ENCODE measurements at regions not wholly inside any gene's neighbourhood (a gene's known extent, or its start where the extent isn't known, plus 50 kb on each side); places are given as distances from the start of the nearest gene placed in this dataset.

DNA sequence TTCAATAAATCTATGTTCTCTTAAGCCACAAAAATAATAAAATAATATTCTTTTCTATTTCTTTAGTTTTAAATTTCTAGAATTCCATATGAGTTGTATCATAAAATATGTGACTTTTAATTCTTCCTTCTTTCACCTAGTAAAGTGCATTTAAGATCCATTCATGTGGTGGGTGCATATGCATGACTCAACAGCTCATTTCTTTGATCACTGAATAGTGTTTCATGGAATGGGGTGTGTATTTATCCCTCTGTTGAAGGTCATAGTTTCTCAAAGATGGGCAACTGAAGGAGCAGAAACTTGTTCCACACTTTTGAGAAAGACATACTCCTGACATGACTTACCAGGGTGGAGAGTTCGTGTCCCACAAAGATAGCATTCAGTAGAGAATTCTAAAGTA, 1230.3 kb upstream of the AGA start:
- no peak for ATAC-seq
- Histone ChIP-seq H3K27ac (no peak overlapping the region), H3K4me1 (no peaks in the 10 kb centered on the region), H3K36me3 (no peaks in the 10 kb centered on the region), H3K4me3 (no peak overlapping the region), H3K9me3 (peaks cover 0 to 9% of the 10 kb centered on the region in 2 donors), H3K27me3 (no peaks in the 10 kb centered on the region)
- no peak for DNase-seq
- intact Hi-C loops (cut with DNase I) = no loop called here
- no peak for TF ChIP-seq CTCF (IDR thresholded peaks at IDR 0.05)

- Histone ChIP-seq H3K36me3 (no peaks in the 10 kb centered on the region), H3K4me3 (no peak overlapping the region), H3K9me3 (peaks cover 0 to 7% of the 10 kb centered on the region in 2 donors), H3K4me1 (no peaks in the 10 kb centered on the region), H3K27ac (no peak overlapping the region), H3K27me3 (no peaks in the 10 kb centered on the region)
- ATAC-seq = no peak
- intact Hi-C loops (cut with DNase I) = no loop called here
- DNase-seq = no peak
- no peak for TF ChIP-seq CTCF (IDR thresholded peaks at IDR 0.05)
These were observed 1239.6 kb upstream of the AGA start for GRCh38 chr4:178681871-178682270.

DNA sequence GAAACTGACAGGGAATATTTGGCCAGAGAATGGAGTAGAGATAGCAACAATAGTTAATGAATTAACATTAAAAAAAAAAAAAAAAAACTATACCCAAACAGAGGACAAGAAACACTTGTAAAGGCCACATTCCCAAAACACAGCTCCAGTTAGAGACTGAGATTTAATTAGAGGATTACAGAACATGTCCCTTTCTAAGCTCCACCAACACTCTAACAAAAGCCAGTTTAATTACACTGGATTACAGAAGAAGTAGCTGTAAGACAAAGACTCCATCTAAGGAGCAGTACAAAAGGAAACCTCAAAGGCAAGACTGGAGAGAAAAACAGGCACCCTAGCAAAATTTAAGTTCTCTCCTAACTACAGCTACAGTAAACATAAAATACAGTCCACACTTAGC, 1247.7 kb upstream of the AGA start:
- intact Hi-C loops (cut with DNase I) = no loop called here
- no peak overlapping the region for H3K4me3 ChIP-seq
- DNase-seq (no peak), ATAC-seq (no peak)
- peaks cover 0 to 9% of the 10 kb centered on the region in 2 donors for H3K9me3 ChIP-seq
- H3K27ac ChIP-seq = no peak overlapping the region
- H3K36me3 ChIP-seq = no peaks in the 10 kb centered on the region
- H3K4me1 ChIP-seq = no peaks in the 10 kb centered on the region
- no peak for TF ChIP-seq CTCF (IDR thresholded peaks at IDR 0.05)
- H3K27me3 ChIP-seq = no peaks in the 10 kb centered on the region

- peaks cover 0 to 2% of the 10 kb centered on the region in 2 donors for H3K9me3 ChIP-seq
- DNase-seq (no peak), ATAC-seq (no peak)
- intact Hi-C loops (cut with DNase I) = no loop called here
- H3K27ac ChIP-seq = no peak overlapping the region
- TF ChIP-seq CTCF (IDR thresholded peaks at IDR 0.05) = no peak
- no peaks in the 10 kb centered on the region for H3K27me3 ChIP-seq
- no peaks in the 10 kb centered on the region for H3K4me1 ChIP-seq
- no peak overlapping the region for H3K4me3 ChIP-seq
- H3K36me3 ChIP-seq = no peaks in the 10 kb centered on the region
These were observed 1251.6 kb upstream of the AGA start for GRCh38 chr4:178693816-178694215.

- Histone ChIP-seq H3K9me3 (no peaks in the 10 kb centered on the region), H3K36me3 (no peaks in the 10 kb centered on the region), H3K27me3 (no peaks in the 10 kb centered on the region), H3K4me3 (no peak overlapping the region), H3K27ac (no peak overlapping the region), H3K4me1 (no peaks in the 10 kb centered on the region)
- no peak for TF ChIP-seq CTCF (IDR thresholded peaks at IDR 0.05)
- DNase-seq (no peak), ATAC-seq (no peak)
- intact Hi-C loops (cut with DNase I) = no loop called here
These were observed 1254.3 kb upstream of the AGA start for GRCh38 chr4:178696515-178696914.
